HEK293T (cell line): ENCODE measurements at regions not wholly inside any gene's neighbourhood (a gene's known extent, or its start where the extent isn't known, plus 50 kb on each side); places are given as distances from the start of the nearest gene placed in this dataset.

ENCODE experiments used
- BHLHE40 ChIP-seq: fragments of 450-650 bp; IDR thresholded peaks from 2 replicates; pipeline ENCODE4 v1.6.1; 2016; ENCODE audit warnings: mild to moderate bottlenecking, moderate library complexity, borderline replicate concordance
- CTBP1 ChIP-seq: fragments of 450-650 bp; IDR thresholded peaks from 2 replicates; pipeline ENCODE4 v1.6.1; 2016; ENCODE audit warnings: borderline replicate concordance
- ELF4 ChIP-seq: fragments of 450-650 bp; IDR thresholded peaks from 2 replicates; pipeline ENCODE4 v1.6.1; 2017; ENCODE audit warnings: antibody characterized with exemption
- FOXK2 ChIP-seq: fragments of 450-650 bp; IDR thresholded peaks from 2 replicates; pipeline ENCODE4 v1.6.1; 2016; ENCODE audit warnings: mild to moderate bottlenecking
- PKNOX1 ChIP-seq: fragments of 450-650 bp; IDR thresholded peaks from 2 replicates; pipeline ENCODE4 v1.6.1; 2016
- SUZ12 ChIP-seq: fragments of 450-650 bp; IDR thresholded peaks from 2 replicates; pipeline ENCODE4 v1.6.1; 2016; ENCODE audit warnings: mild to moderate bottlenecking

DNA sequence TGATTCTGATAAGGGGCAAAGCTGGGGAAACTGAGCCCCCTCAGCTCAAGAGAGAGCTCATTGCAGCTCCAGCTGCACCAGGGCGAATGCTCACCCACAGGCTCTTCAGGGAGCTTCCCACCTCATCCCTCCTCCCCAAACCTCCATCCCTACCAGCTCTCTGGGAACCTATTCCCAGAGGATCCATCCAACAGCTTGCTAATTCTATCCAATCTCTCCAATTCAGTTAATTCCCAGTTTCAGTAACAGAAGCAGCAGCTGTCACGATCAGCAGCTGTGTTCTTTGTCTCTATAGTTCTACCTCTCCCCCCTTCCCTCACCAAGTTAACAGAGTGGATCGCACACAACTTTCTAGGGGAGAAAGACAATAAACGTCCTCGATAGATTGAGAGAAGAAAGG lies 135.5 kb upstream of the EFNA5 start:
- TF ChIP-seq BHLHE40 (no peak), ELF4 (no peak), CTBP1 (no peak), PKNOX1 (no peak), FOXK2 (no peak), SUZ12 (no peak)
